ENCODE measurements at regions not wholly inside any gene's neighbourhood (a gene's known extent, or its start where the extent isn't known, plus 50 kb on each side); places are given as distances from the start of the nearest gene placed in this dataset.

GRCh38 chrX:43380704-43381103 lies 275.4 kb upstream of the MAOA start:
- ChIA-PET CTCF (no interaction called here), POLR2A (no interaction called here)
- H3K27me3 ChIP-seq (ENCODE audit: control insufficient read depth, insufficient read depth, low read length) = no peaks in the 10 kb centered on the region
- no peak for TF ChIP-seq CTCF (IDR thresholded peaks at IDR 0.05; ENCODE audit: low read depth, low read length)
- no peak overlapping the region for H3K27ac ChIP-seq (ENCODE audit: low read depth, low read length)
- H3K9me3 ChIP-seq (ENCODE audit: control insufficient read depth, insufficient read depth, low read length) = no peaks in the 10 kb centered on the region
- no peak overlapping the region for H3K4me3 ChIP-seq (ENCODE audit: low read depth, low read length)
- no peak for DNase-seq (ENCODE audit: low read depth, low spot score)

GRCh38 chrX:43386875-43387274 lies 269.2 kb upstream of the MAOA start:
- no peak for DNase-seq (ENCODE audit: low read depth, low spot score)
- H3K4me3 ChIP-seq (ENCODE audit: low read depth, low read length) = no peak overlapping the region
- TF ChIP-seq CTCF (IDR thresholded peaks at IDR 0.05; ENCODE audit: low read depth, low read length) = no peak
- no peak overlapping the region for H3K27ac ChIP-seq (ENCODE audit: low read depth, low read length)
- H3K27me3 ChIP-seq (ENCODE audit: control insufficient read depth, insufficient read depth, low read length) = no peaks in the 10 kb centered on the region
- POLR2A ChIA-PET = no interaction called here
- CTCF ChIA-PET = no interaction called here
- no peaks in the 10 kb centered on the region for H3K9me3 ChIP-seq (ENCODE audit: control insufficient read depth, insufficient read depth, low read length)

GRCh38 chrX:43405191-43405590 lies 250.9 kb upstream of the MAOA start:
- no peak overlapping the region for H3K27ac ChIP-seq (ENCODE audit: low read depth, low read length)
- no peaks in the 10 kb centered on the region for H3K9me3 ChIP-seq (ENCODE audit: control insufficient read depth, insufficient read depth, low read length)
- no peak overlapping the region for H3K4me3 ChIP-seq (ENCODE audit: low read depth, low read length)
- no peak for DNase-seq (ENCODE audit: low read depth, low spot score)
- POLR2A ChIA-PET = no interaction called here
- no peaks in the 10 kb centered on the region for H3K27me3 ChIP-seq (ENCODE audit: control insufficient read depth, insufficient read depth, low read length)
- CTCF ChIA-PET = no interaction called here
- TF ChIP-seq CTCF (IDR thresholded peaks at IDR 0.05; ENCODE audit: low read depth, low read length) = no peak

- no peaks in the 10 kb centered on the region for H3K27me3 ChIP-seq (ENCODE audit: control insufficient read depth, insufficient read depth, low read length)
- ChIA-PET CTCF (no interaction called here), POLR2A (no interaction called here)
Measured at GRCh38 chrX:43423876-43424275, 232.2 kb upstream of the MAOA start.

GRCh38 chrX:43436517-43436916 lies 219.6 kb upstream of the MAOA start:
- no peak for DNase-seq (ENCODE audit: low read depth, low spot score)
- CTCF ChIA-PET = no interaction called here
- POLR2A ChIA-PET = no interaction called here
- H3K4me3 ChIP-seq (ENCODE audit: low read depth, low read length) = no peak overlapping the region
- TF ChIP-seq CTCF (IDR thresholded peaks at IDR 0.05; ENCODE audit: low read depth, low read length) = no peak
- H3K27me3 ChIP-seq (ENCODE audit: control insufficient read depth, insufficient read depth, low read length) = no peaks in the 10 kb centered on the region
- H3K9me3 ChIP-seq (ENCODE audit: control insufficient read depth, insufficient read depth, low read length) = no peaks in the 10 kb centered on the region
- H3K27ac ChIP-seq (ENCODE audit: low read depth, low read length) = no peak overlapping the region

More at GRCh38 chrX:43423876-43424275, 232.2 kb upstream of the MAOA start:
- no peak for DNase-seq (ENCODE audit: low read depth, low spot score)
- TF ChIP-seq CTCF (IDR thresholded peaks at IDR 0.05; ENCODE audit: low read depth, low read length) = no peak
- Histone ChIP-seq H3K4me3 (ENCODE audit: low read depth, low read length) (no peak overlapping the region), H3K9me3 (ENCODE audit: control insufficient read depth, insufficient read depth, low read length) (no peaks in the 10 kb centered on the region), H3K27ac (ENCODE audit: low read depth, low read length) (no peak overlapping the region)
